Left ventricle myocardium superior (tissue), 1 donor: ENCODE measurements at regions not wholly inside any gene's neighbourhood (a gene's known extent, or its start where the extent isn't known, plus 50 kb on each side); places are given as distances from the start of the nearest gene placed in this dataset.
"Not testable (repeated sequence)": the region's sequence is repeated elsewhere in the genome, so short reads cannot be mapped to it uniquely, and the experiment has no call there.

Experiments
- ATAC-seq: fragments of 200-7000 bp; cut with Tn5 transposase; one replicate; pipeline ENCODE4 v1.9.1; 2020; ENCODE audit warnings: mild to moderate bottlenecking, moderate library complexity
- DNase-seq: peaks from one replicate; pipeline ENCODE4 v3.0.0-alpha.2; 2020
- intact Hi-C: fragments of 100-400 bp; cut with micrococcal nuclease; formaldehyde crosslinking; loops from one replicate; pipeline ENCODE4 v1.11.0; 2022
- donor health status: DM: no; HTN: yes; CAD: no; lungs with severe emphysema.

GRCh38 chr4:66219401-66219800, 549.1 kb upstream of the EPHA5 start:
- ATAC-seq = no peak
- no peak for DNase-seq
- intact Hi-C loops = no loop called here

GRCh38 chr4:66216252-66216651, 546.0 kb upstream of the EPHA5 start:
- ATAC-seq = no peak
- intact Hi-C loops = no loop called here
- DNase-seq = no peak

GRCh38 chr4:66212489-66212888, 542.2 kb upstream of the EPHA5 start:
- DNase-seq (no peak), ATAC-seq (no peak)
- intact Hi-C loops = no loop called here

GRCh38 chr4:66204534-66205247, 534.4 kb upstream of the EPHA5 start:
- intact Hi-C loops = no loop called here
- ATAC-seq = no peak
- DNase-seq = no peak

GRCh38 chr4:66202870-66203269, 532.6 kb upstream of the EPHA5 start:
- no peak for ATAC-seq
- no peak for DNase-seq
- intact Hi-C loops = no loop called here

GRCh38 chr4:66197451-66197850, 527.2 kb upstream of the EPHA5 start:
- intact Hi-C loops = no loop called here
- DNase-seq = no peak
- no peak for ATAC-seq

- ATAC-seq = no peak
- intact Hi-C loops = no loop called here
Observed at GRCh38 chr4:66193487-66193886, 523.2 kb upstream of the EPHA5 start.

GRCh38 chr4:66187175-66187720, 517.0 kb upstream of the EPHA5 start:
- intact Hi-C loops = no loop called here
- DNase-seq = no peak
- ATAC-seq = no peak

More at GRCh38 chr4:66193487-66193886, 523.2 kb upstream of the EPHA5 start:
- DNase-seq = no peak

GRCh38 chr4:66186095-66186494, 515.8 kb upstream of the EPHA5 start:
- intact Hi-C loops = no loop called here
- no peak for DNase-seq

GRCh38 chr4:66182636-66183035, 512.3 kb upstream of the EPHA5 start:
- intact Hi-C loops = no loop called here
- no peak for ATAC-seq
- no peak for DNase-seq

More at GRCh38 chr4:66186095-66186494, 515.8 kb upstream of the EPHA5 start:
- ATAC-seq = no peak

- intact Hi-C loops = no loop called here
- no peak for ATAC-seq
- no peak for DNase-seq
Observed at GRCh38 chr4:66178906-66179305, 508.6 kb upstream of the EPHA5 start.

GRCh38 chr4:66169341-66169740, 499.1 kb upstream of the EPHA5 start:
- ATAC-seq (no peak), DNase-seq (no peak)
- intact Hi-C loops = no loop called here

GRCh38 chr4:66164869-66165268, 494.6 kb upstream of the EPHA5 start:
- ATAC-seq (no peak), DNase-seq (no peak)
- intact Hi-C loops = no loop called here

GRCh38 chr4:66160606-66161005, 490.3 kb upstream of the EPHA5 start:
- DNase-seq (no peak), ATAC-seq (no peak)
- intact Hi-C loops = no loop called here

- no peak for ATAC-seq
- DNase-seq = no peak
- intact Hi-C loops = no loop called here
Observed at GRCh38 chr4:66157594-66157993, 487.3 kb upstream of the EPHA5 start.

GRCh38 chr4:66130042-66130441, 459.8 kb upstream of the EPHA5 start:
- DNase-seq = no peak
- no peak for ATAC-seq
- intact Hi-C loops = no loop called here

- intact Hi-C loops = no loop called here
Observed at GRCh38 chr4:66123831-66124413, 453.6 kb upstream of the EPHA5 start.

GRCh38 chr4:66123190-66123589, 452.9 kb upstream of the EPHA5 start:
- ATAC-seq = no peak
- DNase-seq = no peak
- intact Hi-C loops = no loop called here

More at GRCh38 chr4:66123831-66124413, 453.6 kb upstream of the EPHA5 start:
- ATAC-seq (no peak), DNase-seq (no peak)

- intact Hi-C loops, ATAC-seq, DNase-seq: not testable (repeated sequence)
Observed at GRCh38 chr4:66115231-66115630, 444.9 kb upstream of the EPHA5 start.

GRCh38 chr4:66108898-66109297, 438.6 kb upstream of the EPHA5 start:
- DNase-seq (no peak), ATAC-seq (no peak)
- intact Hi-C loops = no loop called here

- DNase-seq = no peak
- intact Hi-C loops = no loop called here
- no peak for ATAC-seq
Observed at GRCh38 chr4:66097218-66097617, 426.9 kb upstream of the EPHA5 start.
